Colonic mucosa (tissue), 4 donors: ENCODE measurements at regions not wholly inside any gene's neighbourhood (a gene's known extent, or its start where the extent isn't known, plus 50 kb on each side); places are given as distances from the start of the nearest gene placed in this dataset.

Source experiments
- DNase-seq: peaks from one replicate; pipeline ENCODE4 v3.0.0-alpha.2; 2020
- H3K27ac ChIP-seq: fragments of 200-600 bp; one replicate; pipeline ENCODE4 v1.8.0; 2021
- H3K27me3 ChIP-seq: fragments of 200-600 bp; one replicate; pipeline ENCODE4 v1.8.0; 2021
- H3K36me3 ChIP-seq: fragments of 200-600 bp; one replicate; pipeline ENCODE4 v1.8.0; 2021
- H3K4me1 ChIP-seq: fragments of 200-600 bp; one replicate; pipeline ENCODE4 v1.8.0; 2021; ENCODE audit warnings: mild to moderate bottlenecking
- H3K4me3 ChIP-seq: fragments of 200-600 bp; one replicate; pipeline ENCODE4 v1.8.0; 2021
- H3K9ac ChIP-seq, 2 donors: one replicate each; pipeline ENCODE4 v1.7.0; 2013; ENCODE audit warnings: control low read depth in 2 of 2, low read depth in 2 of 2, low read length in 2 of 2
- H3K9me3 ChIP-seq: fragments of 200-600 bp; one replicate; pipeline ENCODE4 v1.8.0; 2021
- CTCF ChIP-seq: fragments of 200-600 bp; IDR thresholded peaks from one replicate; pipeline ENCODE4 v1.8.0; 2022; ENCODE audit warnings: antibody characterized with exemption, mild to moderate bottlenecking
- intact Hi-C: fragments of 100-400 bp; cut with DNase I; formaldehyde crosslinking; loops from one replicate; pipeline ENCODE4 v1.14.1; 2022
- donor health status: healthy.
- donor health status: DM: no; HTN: no; CAD: no.
- donor health status: DM: no; HTN: no; CAD: no.

- no peaks in the 10 kb centered on the region for H3K9me3 ChIP-seq
- no peak for TF ChIP-seq CTCF
- intact Hi-C loops = no loop called here
Observed at GRCh38 chr5:30039379-30039778, 1154.1 kb upstream of the CDH6 start.

GRCh38 chr5:30034870-30035269 is 1158.6 kb upstream of the CDH6 start:
- TF ChIP-seq CTCF = no peak
- no peaks in the 10 kb centered on the region for H3K36me3 ChIP-seq
- no peaks in the 10 kb centered on the region for H3K9me3 ChIP-seq
- no peaks in the 10 kb centered on the region for H3K4me1 ChIP-seq
- intact Hi-C loops = no loop called here
- H3K27me3 ChIP-seq = no peaks in the 10 kb centered on the region
- no peak overlapping the region for H3K27ac ChIP-seq
- H3K9ac ChIP-seq = no peak overlapping the region
- H3K4me3 ChIP-seq = no peak overlapping the region
- no peak for DNase-seq

More at GRCh38 chr5:30039379-30039778, 1154.1 kb upstream of the CDH6 start:
- no peaks in the 10 kb centered on the region for H3K36me3 ChIP-seq
- no peak overlapping the region for H3K27ac ChIP-seq
- no peak for DNase-seq
- H3K4me1 ChIP-seq = no peaks in the 10 kb centered on the region
- H3K9ac ChIP-seq = no peak overlapping the region
- H3K27me3 ChIP-seq = no peaks in the 10 kb centered on the region
- no peak overlapping the region for H3K4me3 ChIP-seq

- Histone ChIP-seq H3K4me3 (no peak overlapping the region), H3K4me1 (no peaks in the 10 kb centered on the region), H3K27me3 (no peaks in the 10 kb centered on the region), H3K9ac (no peak overlapping the region), H3K27ac (no peak overlapping the region), H3K9me3 (no peaks in the 10 kb centered on the region), H3K36me3 (no peaks in the 10 kb centered on the region)
- intact Hi-C loops = no loop called here
- TF ChIP-seq CTCF = no peak
- DNase-seq = no peak
Observed at GRCh38 chr5:30030101-30030500, 1163.4 kb upstream of the CDH6 start.

- H3K4me1 ChIP-seq = no peaks in the 10 kb centered on the region
- H3K4me3 ChIP-seq = no peak overlapping the region
- H3K9ac ChIP-seq = no peak overlapping the region
- H3K36me3 ChIP-seq = no peaks in the 10 kb centered on the region
- intact Hi-C loops = no loop called here
- no peaks in the 10 kb centered on the region for H3K9me3 ChIP-seq
- TF ChIP-seq CTCF = no peak
- H3K27ac ChIP-seq = no peak overlapping the region
- H3K27me3 ChIP-seq = no peaks in the 10 kb centered on the region
- no peak for DNase-seq
Observed at GRCh38 chr5:30001826-30002225, 1191.7 kb upstream of the CDH6 start.

GRCh38 chr5:30000231-30000630 is 1193.3 kb upstream of the CDH6 start:
- intact Hi-C loops = no loop called here
- no peak overlapping the region for H3K9ac ChIP-seq
- no peak for TF ChIP-seq CTCF

DNA sequence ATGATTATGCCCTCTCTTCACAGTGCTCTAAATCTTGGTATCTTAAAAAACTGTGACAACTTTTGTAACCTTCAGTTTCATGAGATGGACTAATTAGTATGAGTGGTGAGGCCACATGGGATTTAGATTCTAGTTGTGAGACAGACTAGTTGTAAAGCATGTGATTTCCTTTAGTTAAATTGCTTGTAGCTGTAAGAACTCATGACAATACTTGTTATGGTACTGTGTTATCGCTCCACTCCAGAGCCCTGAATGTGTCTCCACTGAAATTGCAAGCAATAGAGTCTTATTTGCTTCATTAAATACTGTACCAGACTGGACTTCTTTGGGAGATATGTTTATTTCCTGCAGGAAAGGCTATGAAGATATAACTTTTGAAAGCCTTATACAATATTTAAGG is 1198.3 kb upstream of the CDH6 start:
- Histone ChIP-seq H3K36me3 (no peaks in the 10 kb centered on the region), H3K4me1 (no peaks in the 10 kb centered on the region), H3K27me3 (no peaks in the 10 kb centered on the region), H3K9ac (no peak overlapping the region), H3K27ac (no peak overlapping the region), H3K4me3 (no peak overlapping the region), H3K9me3 (no peaks in the 10 kb centered on the region)
- DNase-seq = no peak
- intact Hi-C loops = no loop called here
- TF ChIP-seq CTCF = no peak

More at GRCh38 chr5:30000231-30000630, 1193.3 kb upstream of the CDH6 start:
- no peaks in the 10 kb centered on the region for H3K4me1 ChIP-seq
- H3K4me3 ChIP-seq = no peak overlapping the region
- H3K27ac ChIP-seq = no peak overlapping the region
- DNase-seq = no peak
- no peaks in the 10 kb centered on the region for H3K36me3 ChIP-seq
- no peaks in the 10 kb centered on the region for H3K9me3 ChIP-seq
- H3K27me3 ChIP-seq = no peaks in the 10 kb centered on the region
